Endothelial cell of umbilical vein (primary cell): ENCODE measurements at regions not wholly inside any gene's neighbourhood (a gene's known extent, or its start where the extent isn't known, plus 50 kb on each side); places are given as distances from the start of the nearest gene placed in this dataset.

Experiments
- BruUV-seq: library from RNA; stranded (reverse); fragments of 400-500 nt; replicated peaks from 2 replicates; lab custom pipeline; 2021; lab: Mats Ljungman, UMichigan
- CTCF ChIA-PET: fragments of 300-600, 350-600 bp; sonication (Branson Sonifier 250); formaldehyde crosslinking; loops from one replicate; lab custom pipeline; 2021; ENCODE audit warnings: antibody characterized with exemption, inconsistent platforms; lab: Charles Lee
- POLR2A ChIA-PET: fragments of 300-600, 350-600 bp; sonication (Branson Sonifier 250); formaldehyde crosslinking; loops from one replicate; lab custom pipeline; 2021; ENCODE audit warnings: antibody characterized with exemption, inconsistent platforms; lab: Charles Lee
- DNase-seq: peaks from one replicate; pipeline ENCODE4 v3.0.0-alpha.2; 2011; ENCODE audit warnings: low read depth, low spot score
- FAIRE-seq: peaks from 2 replicates; lab custom pipeline; 2011; peaks lifted over from hg19 to GRCh38; lab: Jason Lieb, UNC
- H2AFZ ChIP-seq: 2 replicates; pipeline ENCODE4 v1.6.0; 2012; ENCODE audit warnings: low read depth, low read length, control low read depth, inconsistent platforms
- H3K27ac ChIP-seq: 2 replicates; pipeline ENCODE4 v1.5.1; 2011; ENCODE audit warnings: low read depth, mild to moderate bottlenecking, control low read depth, low read length, moderate library complexity; ENCODE audit not compliant: insufficient read depth
- H3K27me3 ChIP-seq, 2 experiments: 2 replicates each; pipeline versions ENCODE4 v1.6.0 to v1.6.1; 2011; ENCODE audit warnings: low read length in 2 of 2, mixed read lengths in 1 of 2; ENCODE audit not compliant: control insufficient read depth in 2 of 2, insufficient read depth in 2 of 2
- H3K36me3 ChIP-seq, 2 experiments: 2 replicates in 1 of 2; 3 replicates in 1 of 2; pipeline ENCODE4 v1.5.1; 2011; ENCODE audit warnings: low read length in 2 of 2, mild to moderate bottlenecking in 1 of 2, moderate library complexity in 1 of 2; ENCODE audit not compliant: control insufficient read depth in 2 of 2, insufficient read depth in 2 of 2; ENCODE audit errors: extremely low read depth in 1 of 2
- H3K4me1 ChIP-seq: 3 replicates; pipeline ENCODE4 v1.5.1; 2011; ENCODE audit warnings: mild to moderate bottlenecking, low read length; ENCODE audit not compliant: control insufficient read depth, insufficient read depth; ENCODE audit errors: extremely low read depth
- H3K4me2 ChIP-seq: 2 replicates; pipeline ENCODE4 v1.6.1; 2011; ENCODE audit warnings: low read length, control low read depth, mixed read lengths; ENCODE audit not compliant: insufficient read depth
- H3K4me3 ChIP-seq, 3 experiments: fragments of 200-600 bp in 1 of 3; sonication (generic), shearing (Covaris generic) in 1 of 3; replicated peaks in 1 of 3; 2 replicates each; pipeline ENCODE4 v1.5.1; 2011 to 2016; ENCODE audit warnings: control low read depth in 3 of 3, low read length in 3 of 3, mild to moderate bottlenecking in 2 of 3, inconsistent platforms in 1 of 3, low read depth in 1 of 3, moderate library complexity in 1 of 3; ENCODE audit not compliant: insufficient read depth in 1 of 3
- H3K79me2 ChIP-seq: 2 replicates; pipeline ENCODE4 v1.6.0; 2012; ENCODE audit warnings: low read length, inconsistent platforms; ENCODE audit not compliant: control insufficient read depth, insufficient read depth
- H3K9ac ChIP-seq: replicated peaks from 2 replicates; pipeline ENCODE3; 2011; ENCODE audit warnings: low read length, control low read depth; ENCODE audit not compliant: insufficient read depth; ENCODE audit errors: extremely low read depth
- H3K9me1 ChIP-seq: replicated peaks from 3 replicates; pipeline ENCODE4 v1.6.0; 2011; ENCODE audit warnings: mild to moderate bottlenecking, low read length; ENCODE audit not compliant: control insufficient read depth, insufficient read depth; ENCODE audit errors: extremely low read depth
- H3K9me3 ChIP-seq: replicated peaks from 2 replicates; pipeline ENCODE4 v1.5.1; 2012; ENCODE audit warnings: low read length, inconsistent platforms; ENCODE audit not compliant: control insufficient read depth, insufficient read depth
- H4K20me1 ChIP-seq: replicated peaks from 2 replicates; pipeline ENCODE3; 2011; ENCODE audit warnings: mild to moderate bottlenecking, low read length; ENCODE audit not compliant: control insufficient read depth, insufficient read depth; ENCODE audit errors: extremely low read depth
- EZH2 ChIP-seq: IDR thresholded peaks from 2 replicates; pipeline ENCODE4 v1.6.1; 2012; ENCODE audit warnings: borderline replicate concordance, low read depth, mild to moderate bottlenecking, moderate library complexity, low read length, inconsistent platforms; ENCODE audit not compliant: severe bottlenecking
- FOS ChIP-seq: IDR thresholded peaks from 2 replicates; pipeline ENCODE4 v1.6.1; 2011; ENCODE audit warnings: mild to moderate bottlenecking, low read length, moderate library complexity, borderline replicate concordance; ENCODE audit not compliant: insufficient read depth
- GATA2 ChIP-seq: IDR thresholded peaks from 2 replicates; pipeline ENCODE4 v1.7.0; 2011; ENCODE audit warnings: low read depth, mild to moderate bottlenecking, moderate library complexity, mixed read lengths, low read length; ENCODE audit not compliant: insufficient read length, insufficient read depth
- JUN ChIP-seq: IDR thresholded peaks from 2 replicates; pipeline ENCODE4 v1.6.1; 2011; ENCODE audit warnings: borderline replicate concordance, low read depth; ENCODE audit not compliant: insufficient read length, insufficient read depth
- MYC ChIP-seq: IDR thresholded peaks from one replicate; pipeline ENCODE4 v1.6.1; 2011; ENCODE audit warnings: mild to moderate bottlenecking, low read depth, low read length
- POLR2A ChIP-seq: IDR thresholded peaks from 2 replicates; pipeline ENCODE4 v1.6.1; 2012; ENCODE audit warnings: low read depth, mild to moderate bottlenecking, control low read depth, low read length
- POLR2AphosphoS5 ChIP-seq: IDR thresholded peaks from 2 replicates; pipeline ENCODE4 v1.6.1; 2012; ENCODE audit warnings: low read depth, mild to moderate bottlenecking, control low read depth, low read length, moderate library complexity; ENCODE audit not compliant: insufficient read depth
- dilution Hi-C: fragments of 300-500 bp; cut with MboI; formaldehyde crosslinking; loops from one replicate; pipeline ENCODE4 v1.15.0; 2019; ENCODE audit warnings: low sequenced_read_pairs; ENCODE audit not compliant: extremely low pct_ligation_motif_present
- intact Hi-C: fragments of 100-400 bp; cut with micrococcal nuclease; formaldehyde crosslinking; loops from one replicate; pipeline ENCODE4 v1.10.0; 2022
- TF ChIP-seq, protein P1 (sequence below): IDR thresholded peaks from 2 replicates; pipeline ENCODE4 v1.6.1; 2011; ENCODE audit not compliant: insufficient read depth, insufficient read length
- TF ChIP-seq, protein P2 (sequence below), 2 donors: IDR thresholded peaks; 1 replicate in 1 of 2; 2 replicates in 1 of 2; pipeline ENCODE4 v1.5.1; 2011; ENCODE audit warnings: low read length in 2 of 2, mild to moderate bottlenecking in 2 of 2, moderate library complexity in 2 of 2, control low read depth in 1 of 2, inconsistent platforms in 1 of 2, low read depth in 1 of 2; ENCODE audit not compliant: insufficient read depth in 1 of 2; ENCODE audit errors: extremely low read depth in 1 of 2

- POLR2A ChIA-PET: no interaction called here
- Histone ChIP-seq H2AFZ (no peak overlapping the region), H4K20me1 (no peaks in the 10 kb centered on the region), H3K27ac (no peak overlapping the region), H3K27me3 (no peaks in the 10 kb centered on the region), H3K4me2 (no peak overlapping the region), H3K4me1 (no peaks in the 10 kb centered on the region), H3K4me3 (no peak overlapping the region), H3K9me3 (no peaks in the 10 kb centered on the region), H3K79me2 (no peaks in the 10 kb centered on the region), H3K36me3 (no peaks in the 10 kb centered on the region), H3K9me1 (no peaks in the 10 kb centered on the region), H3K9ac (no peak overlapping the region)
- intact Hi-C loops (no loop called here), dilution Hi-C loops (no loop called here)
- DNase-seq (no peak), FAIRE-seq (no peak)
- no peak for TF ChIP-seq EZH2
- TF ChIP-seq FOS: no peak
- TF ChIP-seq GATA2: no peak
- TF ChIP-seq POLR2A: no peak
- TF ChIP-seq, protein P1, sequence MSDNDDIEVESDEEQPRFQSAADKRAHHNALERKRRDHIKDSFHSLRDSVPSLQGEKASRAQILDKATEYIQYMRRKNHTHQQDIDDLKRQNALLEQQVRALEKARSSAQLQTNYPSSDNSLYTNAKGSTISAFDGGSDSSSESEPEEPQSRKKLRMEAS: no peak
- TF ChIP-seq JUN: no peak
- no peak for TF ChIP-seq MYC
- TF ChIP-seq, protein P2, sequence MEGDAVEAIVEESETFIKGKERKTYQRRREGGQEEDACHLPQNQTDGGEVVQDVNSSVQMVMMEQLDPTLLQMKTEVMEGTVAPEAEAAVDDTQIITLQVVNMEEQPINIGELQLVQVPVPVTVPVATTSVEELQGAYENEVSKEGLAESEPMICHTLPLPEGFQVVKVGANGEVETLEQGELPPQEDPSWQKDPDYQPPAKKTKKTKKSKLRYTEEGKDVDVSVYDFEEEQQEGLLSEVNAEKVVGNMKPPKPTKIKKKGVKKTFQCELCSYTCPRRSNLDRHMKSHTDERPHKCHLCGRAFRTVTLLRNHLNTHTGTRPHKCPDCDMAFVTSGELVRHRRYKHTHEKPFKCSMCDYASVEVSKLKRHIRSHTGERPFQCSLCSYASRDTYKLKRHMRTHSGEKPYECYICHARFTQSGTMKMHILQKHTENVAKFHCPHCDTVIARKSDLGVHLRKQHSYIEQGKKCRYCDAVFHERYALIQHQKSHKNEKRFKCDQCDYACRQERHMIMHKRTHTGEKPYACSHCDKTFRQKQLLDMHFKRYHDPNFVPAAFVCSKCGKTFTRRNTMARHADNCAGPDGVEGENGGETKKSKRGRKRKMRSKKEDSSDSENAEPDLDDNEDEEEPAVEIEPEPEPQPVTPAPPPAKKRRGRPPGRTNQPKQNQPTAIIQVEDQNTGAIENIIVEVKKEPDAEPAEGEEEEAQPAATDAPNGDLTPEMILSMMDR (IDR thresholded peaks at IDR 0.05; ENCODE audit: extremely low read depth in 1 of 2, insufficient read depth in 1 of 2, low read depth in 1 of 2, low read length in 2 of 2): no peak
- no peak for TF ChIP-seq POLR2AphosphoS5
- CTCF ChIA-PET: no interaction called here
- no TSS peak for BruUV-seq
Observed at GRCh38 chr9:86508208-86508903, 154.1 kb upstream of the TUT7 start.
